ENCODE measurements at regions not wholly inside any gene's neighbourhood (a gene's known extent, or its start where the extent isn't known, plus 50 kb on each side); places are given as distances from the start of the nearest gene placed in this dataset.

- dilution Hi-C loops (cut with HindIII; ENCODE audit: low sequenced_read_pairs, unreplicated experiment), result no loop called here
- intact Hi-C loops (cut with micrococcal nuclease), result no loop called here
These were observed 302.0 kb downstream of the RAB28 start for GRCh38 chr4:13182133-13182532.

More at GRCh38 chr4:13182133-13182532, 302.0 kb downstream of the RAB28 start:
- Histone ChIP-seq H2BK5ac (ENCODE audit: low read depth, low read length, poor library complexity, severe bottlenecking) (no peak overlapping the region), H3K4me1 (ENCODE audit: control insufficient read depth, insufficient read depth, low read length) (no peaks in the 10 kb centered on the region), H3K9me3 (ENCODE audit: control insufficient read depth, insufficient read depth, low read length) (peaks cover 8% of the 10 kb centered on the region), H3K14ac (replicated peaks; ENCODE audit: low read depth, low read length) (no peak overlapping the region), H3K79me1 (ENCODE audit: low read depth in 1 of 2, low read length in 2 of 2) (no peaks in the 10 kb centered on the region), H3K4me2 (ENCODE audit: low read depth, low read length) (no peak overlapping the region), H3K18ac (ENCODE audit: low read depth, low read length) (no peak overlapping the region), H2AK5ac (ENCODE audit: low read depth, low read length) (no peak overlapping the region), H4K8ac (ENCODE audit: low read depth in 2 of 2, low read length in 2 of 2) (no peak overlapping the region), H4K5ac (ENCODE audit: low read depth, low read length) (no peak overlapping the region), H3K27me3 (ENCODE audit: control insufficient read depth, insufficient read depth, low read length) (no peaks in the 10 kb centered on the region), H2BK20ac (ENCODE audit: low read depth, low read length) (no peak overlapping the region), H3K36me3 (ENCODE audit: control insufficient read depth, insufficient read depth, low read length) (no peaks in the 10 kb centered on the region), H4K91ac (ENCODE audit: insufficient read depth, low read depth, low read length) (no peak overlapping the region), H2BK120ac (ENCODE audit: low read depth, low read length) (no peak overlapping the region), H3K4ac (ENCODE audit: low read depth, low read length) (no peak overlapping the region), H2BK15ac (ENCODE audit: low read depth, low read length) (no peak overlapping the region), H4K20me1 (ENCODE audit: insufficient read depth, low read length) (no peaks in the 10 kb centered on the region), H3K56ac (ENCODE audit: extremely low read depth, insufficient read depth, low read length) (no peak overlapping the region), H3K4me3 (ENCODE audit: insufficient read depth, low read depth, low read length) (no peak overlapping the region), H2AK9ac (replicated peaks; ENCODE audit: low read depth, low read length, poor library complexity) (no peak overlapping the region), H3K9ac (ENCODE audit: low read depth, low read length) (no peak overlapping the region), H3K23ac (ENCODE audit: low read depth, low read length) (no peak overlapping the region), H2AFZ (replicated peaks; ENCODE audit: low read length, poor library complexity) (no peak overlapping the region), H3K9me1 (ENCODE audit: insufficient read depth, low read length) (no peaks in the 10 kb centered on the region), H3K27ac (ENCODE audit: insufficient read depth, low read length) (no peak overlapping the region)
- no peak for TF ChIP-seq MXI1 (IDR thresholded peaks at IDR 0.05; ENCODE audit: borderline replicate concordance, low read depth, low read length)
- TF ChIP-seq ELK1 (IDR thresholded peaks at IDR 0.05; ENCODE audit: borderline replicate concordance, low read depth, low read length), result no peak
- TF ChIP-seq RFX5 (IDR thresholded peaks at IDR 0.05; ENCODE audit: low read depth, low read length), result no peak
- TF ChIP-seq BHLHE40 (IDR thresholded peaks at IDR 0.05; ENCODE audit: low read depth, low read length), result no peak
- TF ChIP-seq FOS (IDR thresholded peaks at IDR 0.05; ENCODE audit: low read depth, low read length), result no peak
- TF ChIP-seq RAD21 (IDR thresholded peaks at IDR 0.05; ENCODE audit: low read length), result no peak
- no peak for TF ChIP-seq POLR2A (IDR thresholded peaks at IDR 0.05; ENCODE audit: low read depth, low read length)
- TF ChIP-seq CHD1 (IDR thresholded peaks at IDR 0.05; ENCODE audit: low read depth, low read length), result no peak
- no peak for TF ChIP-seq CTCF (conservative IDR thresholded peaks at IDR 0.05; ENCODE audit: low read depth, low read length)
- no peak for TF ChIP-seq MAZ (IDR thresholded peaks at IDR 0.05; ENCODE audit: borderline replicate concordance, low read depth, low read length)
- no peak for TF ChIP-seq USF2 (IDR thresholded peaks at IDR 0.05; ENCODE audit: low read depth, low read length)
- no peak for TF ChIP-seq RCOR1 (IDR thresholded peaks at IDR 0.05; ENCODE audit: insufficient replicate concordance, low read length)
- no peak for TF ChIP-seq MAFK (IDR thresholded peaks at IDR 0.05; ENCODE audit: low read depth, low read length)
- no peak for TF ChIP-seq NFE2L2 (IDR thresholded peaks at IDR 0.05; ENCODE audit: low read depth, low read length)
- no peak for TF ChIP-seq CEBPB (IDR thresholded peaks at IDR 0.05; ENCODE audit: low read depth, low read length)
- TF ChIP-seq SMC3 (IDR thresholded peaks at IDR 0.05; ENCODE audit: low read depth, low read length), result no peak
- BruUV-seq (replicated peaks), result no TSS peak
- DNase-seq, result no peak
- POLR2A ChIA-PET (ENCODE audit: unreplicated experiment), result no interaction called here
- ATAC-seq (ENCODE audit: low read depth), result no peak
- CTCF ChIA-PET, result no interaction called here
- in situ Hi-C loops (cut with MboI; ENCODE audit: low sequenced_read_pairs), result no loop called here
